Choroid plexus epithelial cell (primary cell): ENCODE measurements at regions not wholly inside any gene's neighbourhood (a gene's known extent, or its start where the extent isn't known, plus 50 kb on each side); places are given as distances from the start of the nearest gene placed in this dataset.

Source experiments
- DNase-seq: peaks from one replicate; pipeline ENCODE4 v3.0.0-alpha.2; 2010; ENCODE audit warnings: low read depth
- H3K4me3 ChIP-seq: 2 replicates; pipeline ENCODE4 v1.5.1; 2011; ENCODE audit warnings: low read depth, mild to moderate bottlenecking, control low read depth, low read length, moderate library complexity
- CTCF ChIP-seq: conservative IDR thresholded peaks from 2 replicates; pipeline ENCODE4 v1.5.1; 2011; ENCODE audit warnings: low read depth, mild to moderate bottlenecking, control low read depth, inconsistent platforms, low read length, moderate library complexity

GRCh38 chr5:167552356-167552755, 739.1 kb upstream of the WWC1 start:
- no peak for DNase-seq
- H3K4me3 ChIP-seq: no peak overlapping the region
- TF ChIP-seq CTCF: no peak

GRCh38 chr5:167553511-167553910, 737.9 kb upstream of the WWC1 start:
- no peak for TF ChIP-seq CTCF
- no peak overlapping the region for H3K4me3 ChIP-seq
- no peak for DNase-seq

GRCh38 chr5:167554564-167555290, 736.7 kb upstream of the WWC1 start:
- DNase-seq: no peak
- no peak for TF ChIP-seq CTCF
- H3K4me3 ChIP-seq: no peak overlapping the region

GRCh38 chr5:167555565-167556166, 735.8 kb upstream of the WWC1 start:
- DNase-seq: peak; percentile 9
- no peak for TF ChIP-seq CTCF
- no peak overlapping the region for H3K4me3 ChIP-seq

GRCh38 chr5:167557359-167557758, 734.1 kb upstream of the WWC1 start:
- no peak for TF ChIP-seq CTCF
- DNase-seq: peak; percentile 27
- no peak overlapping the region for H3K4me3 ChIP-seq

- H3K4me3 ChIP-seq: no peak overlapping the region
- DNase-seq: no peak
- no peak for TF ChIP-seq CTCF
These were observed 729.6 kb upstream of the WWC1 start for GRCh38 chr5:167561796-167562195.

- H3K4me3 ChIP-seq: no peak overlapping the region
- no peak for DNase-seq
- TF ChIP-seq CTCF: no peak
These were observed 727.2 kb upstream of the WWC1 start for GRCh38 chr5:167564275-167564674.
